ENCODE measurements at regions not wholly inside any gene's neighbourhood (a gene's known extent, or its start where the extent isn't known, plus 50 kb on each side); places are given as distances from the start of the nearest gene placed in this dataset.

GRCh38 chr12:29996993-29997392 is 213.3 kb upstream of the TMTC1 start:
- Mint-ChIP-seq H3K27me3 (ENCODE audit: unreplicated experiment) (no peaks in the 10 kb centered on the region), H3K4me1 (ENCODE audit: unreplicated experiment) (peaks cover 5% of the 10 kb centered on the region), H3K9me3 (ENCODE audit: unreplicated experiment) (no peaks in the 10 kb centered on the region), H3K27ac (ENCODE audit: unreplicated experiment) (no peak overlapping the region), H3K36me3 (ENCODE audit: unreplicated experiment) (no peaks in the 10 kb centered on the region), H3K4me3 (ENCODE audit: unreplicated experiment) (no peak overlapping the region)
- TF ChIP-seq CTCF (IDR thresholded peaks at IDR 0.05), result no peak
- DNase-seq (ENCODE audit: extremely low spot score, unreplicated experiment), result no peak

- TF ChIP-seq CTCF (IDR thresholded peaks at IDR 0.05), result no peak
- H3K9me3 Mint-ChIP-seq (ENCODE audit: unreplicated experiment), result no peaks in the 10 kb centered on the region
- no peak for DNase-seq (ENCODE audit: extremely low spot score, unreplicated experiment)
- no peaks in the 10 kb centered on the region for H3K4me1 Mint-ChIP-seq (ENCODE audit: unreplicated experiment)
- no peaks in the 10 kb centered on the region for H3K36me3 Mint-ChIP-seq (ENCODE audit: unreplicated experiment)
- no peaks in the 10 kb centered on the region for H3K27me3 Mint-ChIP-seq (ENCODE audit: unreplicated experiment)
- no peak overlapping the region for H3K27ac Mint-ChIP-seq (ENCODE audit: unreplicated experiment)
- no peak overlapping the region for H3K4me3 Mint-ChIP-seq (ENCODE audit: unreplicated experiment)
Observed at GRCh38 chr12:29992366-29992765, 208.6 kb upstream of the TMTC1 start.

- H3K27ac Mint-ChIP-seq (ENCODE audit: unreplicated experiment), result no peak overlapping the region
- H3K36me3 Mint-ChIP-seq (ENCODE audit: unreplicated experiment), result no peaks in the 10 kb centered on the region
- H3K27me3 Mint-ChIP-seq (ENCODE audit: unreplicated experiment), result no peaks in the 10 kb centered on the region
- no peaks in the 10 kb centered on the region for H3K4me1 Mint-ChIP-seq (ENCODE audit: unreplicated experiment)
- no peak for DNase-seq (ENCODE audit: extremely low spot score, unreplicated experiment)
- no peak overlapping the region for H3K4me3 Mint-ChIP-seq (ENCODE audit: unreplicated experiment)
- TF ChIP-seq CTCF (IDR thresholded peaks at IDR 0.05), result no peak
- no peaks in the 10 kb centered on the region for H3K9me3 Mint-ChIP-seq (ENCODE audit: unreplicated experiment)
Observed at GRCh38 chr12:29991924-29992323, 208.2 kb upstream of the TMTC1 start.

- H3K36me3 Mint-ChIP-seq (ENCODE audit: unreplicated experiment), result peaks cover 2% of the 10 kb centered on the region
- no peak overlapping the region for H3K4me3 Mint-ChIP-seq (ENCODE audit: unreplicated experiment)
- no peak for DNase-seq (ENCODE audit: extremely low spot score, unreplicated experiment)
- no peak for TF ChIP-seq CTCF (IDR thresholded peaks at IDR 0.05)
- no peaks in the 10 kb centered on the region for H3K9me3 Mint-ChIP-seq (ENCODE audit: unreplicated experiment)
- H3K4me1 Mint-ChIP-seq (ENCODE audit: unreplicated experiment), result peaks cover 9% of the 10 kb centered on the region
- H3K27me3 Mint-ChIP-seq (ENCODE audit: unreplicated experiment), result no peaks in the 10 kb centered on the region
- no peak overlapping the region for H3K27ac Mint-ChIP-seq (ENCODE audit: unreplicated experiment)
Observed at GRCh38 chr12:29990971-29991370, 207.2 kb upstream of the TMTC1 start.

- H3K9me3 Mint-ChIP-seq (ENCODE audit: unreplicated experiment), result no peaks in the 10 kb centered on the region
- DNase-seq (ENCODE audit: extremely low spot score, unreplicated experiment), result no peak
Observed at GRCh38 chr12:29983851-29984250, 200.1 kb upstream of the TMTC1 start.

More at GRCh38 chr12:29983851-29984250, 200.1 kb upstream of the TMTC1 start:
- H3K36me3 Mint-ChIP-seq (ENCODE audit: unreplicated experiment), result peaks cover 2% of the 10 kb centered on the region
- H3K4me1 Mint-ChIP-seq (ENCODE audit: unreplicated experiment), result peaks cover 14% of the 10 kb centered on the region
- no peak overlapping the region for H3K27ac Mint-ChIP-seq (ENCODE audit: unreplicated experiment)
- no peak overlapping the region for H3K4me3 Mint-ChIP-seq (ENCODE audit: unreplicated experiment)
- peaks cover 4% of the 10 kb centered on the region for H3K27me3 Mint-ChIP-seq (ENCODE audit: unreplicated experiment)
- no peak for TF ChIP-seq CTCF (IDR thresholded peaks at IDR 0.05)

All from osteocyte (in vitro differentiated cells).